Stimulated activated memory B cell treated with anti-CD40 and anti-IgM and Interleukin-4, amounts not matched to agents 10 μg/mL and 1 μg/mL and 100 μg/mL, for 72 hours (primary cell): ENCODE measurements at regions not wholly inside any gene's neighbourhood (a gene's known extent, or its start where the extent isn't known, plus 50 kb on each side); places are given as distances from the start of the nearest gene placed in this dataset.

Source experiments
- ATAC-seq: fragments of 150-1000 bp; cut with Tn5 transposase; 2 replicates; pipeline ENCODE4 v1.10.0; 2021
- H3K27ac Mint-ChIP-seq: one replicate; pipeline ENCODE4 v1.8.0; 2022; ENCODE audit warnings: mild to moderate bottlenecking, mixed read lengths
- H3K27me3 Mint-ChIP-seq: one replicate; pipeline ENCODE4 v1.8.0; 2022; ENCODE audit warnings: mixed read lengths
- H3K36me3 Mint-ChIP-seq: one replicate; pipeline ENCODE4 v1.8.0; 2022; ENCODE audit warnings: mixed read lengths
- H3K4me1 Mint-ChIP-seq: one replicate; pipeline ENCODE4 v1.8.0; 2022; ENCODE audit warnings: mixed read lengths
- H3K4me3 Mint-ChIP-seq: one replicate; pipeline ENCODE4 v1.8.0; 2022; ENCODE audit warnings: mild to moderate bottlenecking, moderate library complexity, mixed read lengths
- H3K9me3 Mint-ChIP-seq: one replicate; pipeline ENCODE4 v1.8.0; 2022; ENCODE audit warnings: mixed read lengths

GRCh38 chr10:129365767-129366402 lies 101.2 kb upstream of the MGMT start:
- no peak overlapping the region for H3K27ac Mint-ChIP-seq
- H3K9me3 Mint-ChIP-seq = no peaks in the 10 kb centered on the region
- no peak for ATAC-seq
- peaks cover 6% of the 10 kb centered on the region for H3K27me3 Mint-ChIP-seq
- H3K36me3 Mint-ChIP-seq = no peaks in the 10 kb centered on the region
- no peaks in the 10 kb centered on the region for H3K4me1 Mint-ChIP-seq
- H3K4me3 Mint-ChIP-seq = no peak overlapping the region

- no peaks in the 10 kb centered on the region for H3K36me3 Mint-ChIP-seq
- no peak overlapping the region for H3K27ac Mint-ChIP-seq
- no peak overlapping the region for H3K4me3 Mint-ChIP-seq
- no peaks in the 10 kb centered on the region for H3K4me1 Mint-ChIP-seq
- no peak for ATAC-seq
- no peaks in the 10 kb centered on the region for H3K9me3 Mint-ChIP-seq
- peaks cover 11% of the 10 kb centered on the region for H3K27me3 Mint-ChIP-seq
Observed at GRCh38 chr10:129366450-129366849, 100.6 kb upstream of the MGMT start.

DNA sequence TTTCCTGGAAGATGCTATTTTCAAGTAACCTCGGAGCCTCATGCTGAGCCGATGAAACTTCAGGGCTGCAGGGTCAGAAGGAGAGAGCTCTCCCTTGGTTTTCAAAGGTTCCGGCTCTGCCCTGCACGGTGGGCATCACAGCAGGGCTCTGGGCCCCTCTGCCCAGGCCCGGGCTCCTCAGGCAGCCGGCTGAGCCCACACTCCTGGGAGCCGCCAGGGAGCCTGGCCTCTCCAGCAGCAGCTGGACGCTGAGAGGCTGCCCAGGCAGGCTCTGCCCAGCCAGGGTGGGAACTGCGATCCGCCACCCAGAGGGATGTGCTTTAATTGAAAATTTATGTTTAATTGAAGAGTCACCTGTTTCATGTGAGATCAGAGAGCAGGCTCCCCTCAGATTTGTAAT lies 97.5 kb upstream of the MGMT start:
- ATAC-seq = no peak
- H3K27me3 Mint-ChIP-seq = peaks cover 26% of the 10 kb centered on the region
- no peak overlapping the region for H3K4me3 Mint-ChIP-seq
- H3K36me3 Mint-ChIP-seq = no peaks in the 10 kb centered on the region
- no peaks in the 10 kb centered on the region for H3K9me3 Mint-ChIP-seq
- H3K4me1 Mint-ChIP-seq = no peaks in the 10 kb centered on the region
- no peak overlapping the region for H3K27ac Mint-ChIP-seq

- Mint-ChIP-seq H3K4me1 (no peaks in the 10 kb centered on the region), H3K27ac (no peak overlapping the region), H3K27me3 (peaks cover 26% of the 10 kb centered on the region), H3K9me3 (no peaks in the 10 kb centered on the region), H3K36me3 (no peaks in the 10 kb centered on the region), H3K4me3 (no peak overlapping the region)
- ATAC-seq = no peak
Observed at GRCh38 chr10:129371541-129371940, 95.5 kb upstream of the MGMT start.

DNA sequence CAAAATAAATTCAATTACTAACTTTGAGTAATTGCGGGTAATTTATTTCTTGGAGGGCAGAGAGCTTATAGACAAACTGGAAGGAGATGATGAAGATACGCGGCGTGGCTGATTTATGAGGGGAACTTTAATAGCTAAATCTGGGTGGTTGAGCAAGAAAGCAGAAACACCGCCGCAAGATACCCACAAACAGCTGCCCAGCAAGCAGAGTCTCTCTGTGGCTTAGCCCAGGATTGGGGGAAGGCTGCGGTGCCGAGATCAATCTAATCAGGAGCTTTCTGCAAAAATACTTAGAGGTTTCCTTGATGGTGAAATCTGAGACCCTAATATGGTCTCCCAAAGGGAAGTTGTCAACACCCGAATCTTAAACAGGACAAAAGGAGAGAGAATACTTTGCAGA lies 94.9 kb upstream of the MGMT start:
- Mint-ChIP-seq H3K9me3 (no peaks in the 10 kb centered on the region), H3K27ac (no peak overlapping the region), H3K4me3 (no peak overlapping the region), H3K27me3 (peaks cover 26% of the 10 kb centered on the region), H3K36me3 (no peaks in the 10 kb centered on the region), H3K4me1 (no peaks in the 10 kb centered on the region)
- no peak for ATAC-seq

DNA sequence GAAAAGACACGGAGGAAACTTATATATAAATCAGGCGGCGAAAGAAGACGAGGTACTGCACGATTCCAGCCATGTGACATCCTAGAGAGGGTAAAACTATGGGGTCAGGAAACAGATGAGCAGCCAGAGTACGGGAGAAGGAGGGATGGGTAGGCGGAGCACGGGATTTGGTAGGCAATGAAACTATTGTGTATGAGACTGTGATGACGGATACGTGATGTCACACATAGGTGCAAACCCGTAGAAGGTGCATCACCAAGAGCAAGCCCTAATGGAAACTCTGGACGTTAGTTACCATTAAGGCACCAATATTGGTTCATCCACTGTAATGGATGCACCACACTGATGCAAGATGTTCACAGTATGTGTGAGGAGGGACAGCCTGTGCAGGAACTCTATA lies 93.8 kb upstream of the MGMT start:
- H3K4me3 Mint-ChIP-seq = no peak overlapping the region
- no peaks in the 10 kb centered on the region for H3K9me3 Mint-ChIP-seq
- H3K36me3 Mint-ChIP-seq = no peaks in the 10 kb centered on the region
- peaks cover 26% of the 10 kb centered on the region for H3K27me3 Mint-ChIP-seq
- no peak overlapping the region for H3K27ac Mint-ChIP-seq
- no peak for ATAC-seq
- H3K4me1 Mint-ChIP-seq = no peaks in the 10 kb centered on the region

DNA sequence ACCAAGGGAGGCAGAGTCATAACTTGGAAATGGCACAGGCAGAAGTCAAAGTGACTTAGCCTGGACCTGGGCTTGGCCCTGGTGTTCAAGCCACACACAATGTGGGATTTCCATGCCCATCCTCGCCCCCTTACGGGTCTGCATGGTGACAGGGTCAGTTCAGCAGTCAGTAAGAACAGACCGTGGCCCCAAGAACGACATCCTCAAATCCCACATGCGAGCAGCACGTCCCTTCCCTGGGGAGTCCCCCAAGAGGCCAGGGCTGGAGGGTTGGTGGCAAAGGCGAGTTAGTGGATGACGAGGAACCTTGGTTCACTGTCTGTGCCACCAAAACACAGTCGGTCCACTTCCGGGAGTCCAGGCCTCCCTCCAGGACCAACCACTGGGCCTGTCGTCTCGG lies 93.3 kb upstream of the MGMT start:
- Mint-ChIP-seq H3K9me3 (no peaks in the 10 kb centered on the region), H3K4me1 (no peaks in the 10 kb centered on the region), H3K27me3 (peaks cover 31% of the 10 kb centered on the region), H3K36me3 (no peaks in the 10 kb centered on the region), H3K27ac (no peak overlapping the region), H3K4me3 (no peak overlapping the region)
- ATAC-seq = no peak

DNA sequence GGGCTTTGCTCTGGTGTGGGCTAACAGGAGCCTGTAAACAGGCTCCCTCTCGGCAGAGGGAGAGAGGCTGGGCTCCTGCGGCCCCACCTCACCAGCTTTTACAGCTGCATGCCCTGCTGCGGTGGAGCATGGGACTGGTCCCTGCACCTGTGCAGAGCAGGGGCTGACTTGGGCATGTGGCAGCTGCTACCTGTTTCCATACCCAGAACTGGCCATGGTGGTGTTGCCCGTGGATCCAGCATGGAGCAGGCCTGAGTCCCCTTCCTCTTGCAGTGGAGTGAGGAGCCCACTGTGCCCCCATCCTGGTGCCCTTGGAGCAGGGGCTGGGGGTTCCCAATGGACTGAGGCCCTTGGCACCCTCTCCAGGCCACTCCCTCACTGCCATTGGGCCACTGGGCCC lies 91.9 kb upstream of the MGMT start:
- ATAC-seq = peak; percentile 16
- Mint-ChIP-seq H3K4me3 (no peak overlapping the region), H3K27me3 (peaks cover 36% of the 10 kb centered on the region), H3K36me3 (no peaks in the 10 kb centered on the region), H3K4me1 (no peaks in the 10 kb centered on the region), H3K27ac (no peak overlapping the region), H3K9me3 (no peaks in the 10 kb centered on the region)

DNA sequence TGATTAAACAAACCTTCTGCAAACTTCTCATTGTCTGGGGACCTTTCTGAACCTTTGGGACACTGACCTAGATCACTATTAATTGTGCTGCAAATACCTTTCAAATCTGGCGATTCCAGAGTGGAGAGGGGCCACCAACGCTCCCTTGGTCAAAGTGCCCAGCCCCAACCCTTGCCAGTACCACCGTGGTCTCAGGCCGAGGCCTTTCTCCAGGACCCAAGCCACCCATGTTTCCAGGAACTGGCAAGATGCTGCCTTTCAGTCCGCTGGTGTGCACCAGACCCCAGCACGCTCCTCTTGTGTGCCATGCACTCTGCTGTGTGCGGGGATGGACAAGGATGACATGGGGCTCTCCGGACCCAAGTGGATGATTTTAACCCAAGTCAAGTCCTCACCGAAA lies 91.1 kb upstream of the MGMT start:
- no peak overlapping the region for H3K4me3 Mint-ChIP-seq
- H3K9me3 Mint-ChIP-seq = no peaks in the 10 kb centered on the region
- H3K4me1 Mint-ChIP-seq = no peaks in the 10 kb centered on the region
- no peak for ATAC-seq
- no peak overlapping the region for H3K27ac Mint-ChIP-seq
- H3K36me3 Mint-ChIP-seq = no peaks in the 10 kb centered on the region
- peaks cover 36% of the 10 kb centered on the region for H3K27me3 Mint-ChIP-seq

DNA sequence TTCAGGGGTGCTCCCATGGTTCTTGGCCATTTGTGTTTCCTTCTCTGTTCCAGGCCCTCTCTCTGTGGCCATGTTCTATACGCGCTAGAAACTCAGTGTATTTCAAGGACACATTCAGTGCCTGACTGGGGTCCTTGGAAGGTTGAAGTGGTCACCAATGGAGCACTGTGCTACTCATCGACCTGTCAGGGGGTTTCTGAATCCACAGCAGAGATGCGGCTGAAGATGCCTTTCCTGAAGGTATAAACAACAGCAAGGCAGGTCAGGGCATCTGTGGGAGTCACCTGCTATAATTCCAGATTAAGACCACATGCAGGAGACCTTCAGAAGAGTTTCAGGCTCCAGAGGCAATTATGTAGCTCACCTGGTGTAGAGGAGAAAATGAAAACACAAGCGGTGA lies 86.8 kb upstream of the MGMT start:
- H3K4me3 Mint-ChIP-seq = no peak overlapping the region
- no peaks in the 10 kb centered on the region for H3K4me1 Mint-ChIP-seq
- H3K36me3 Mint-ChIP-seq = no peaks in the 10 kb centered on the region
- peaks cover 21% of the 10 kb centered on the region for H3K27me3 Mint-ChIP-seq
- no peak for ATAC-seq
- H3K27ac Mint-ChIP-seq = no peak overlapping the region
- H3K9me3 Mint-ChIP-seq = no peaks in the 10 kb centered on the region

DNA sequence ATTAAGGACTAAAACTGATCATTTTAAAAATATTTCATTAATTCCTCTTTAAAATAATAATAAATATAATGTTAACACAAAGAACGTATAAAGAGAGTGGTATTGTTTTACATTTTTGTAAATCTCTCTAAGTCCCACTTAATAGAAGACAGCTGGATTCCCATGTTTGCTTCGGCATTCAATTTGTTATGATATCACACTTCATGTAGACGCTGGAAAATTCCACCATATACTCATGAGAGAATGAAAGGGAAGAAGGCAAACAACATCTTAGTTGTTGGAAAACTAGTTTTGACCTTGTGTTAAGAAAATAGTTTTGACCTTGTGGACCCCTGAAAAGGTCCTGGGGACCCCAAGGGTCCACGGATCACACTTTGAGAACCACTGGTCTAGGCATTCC lies 85.3 kb upstream of the MGMT start:
- Mint-ChIP-seq H3K36me3 (no peaks in the 10 kb centered on the region), H3K4me1 (no peaks in the 10 kb centered on the region), H3K4me3 (no peak overlapping the region), H3K9me3 (no peaks in the 10 kb centered on the region), H3K27ac (no peak overlapping the region), H3K27me3 (peaks cover 34% of the 10 kb centered on the region)
- no peak for ATAC-seq

- Mint-ChIP-seq H3K4me1 (no peaks in the 10 kb centered on the region), H3K9me3 (no peaks in the 10 kb centered on the region), H3K27me3 (peaks cover 34% of the 10 kb centered on the region), H3K27ac (no peak overlapping the region), H3K36me3 (no peaks in the 10 kb centered on the region), H3K4me3 (no peak overlapping the region)
- no peak for ATAC-seq
Observed at GRCh38 chr10:129382401-129382800, 84.6 kb upstream of the MGMT start.

DNA sequence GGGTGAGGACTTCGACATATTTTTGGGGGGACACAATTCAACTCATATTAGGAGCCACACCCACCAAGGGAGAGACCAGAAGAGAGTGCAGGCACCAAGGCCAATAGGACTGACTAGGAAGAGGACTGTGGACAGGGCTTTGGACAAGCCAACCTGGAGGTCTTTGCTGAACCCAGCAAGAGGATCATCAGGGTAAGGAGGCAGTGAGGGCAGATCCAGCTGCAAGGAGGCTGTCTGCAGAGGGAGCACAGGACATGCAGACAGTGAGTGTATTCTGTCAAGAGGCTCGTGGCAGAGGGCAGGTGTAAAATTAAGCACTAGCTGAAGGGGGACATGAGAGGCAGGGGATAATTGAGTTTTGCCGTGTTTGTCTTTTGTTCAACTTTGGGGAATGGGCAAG lies 83.4 kb upstream of the MGMT start:
- H3K9me3 Mint-ChIP-seq = no peaks in the 10 kb centered on the region
- no peaks in the 10 kb centered on the region for H3K36me3 Mint-ChIP-seq
- ATAC-seq = no peak
- no peaks in the 10 kb centered on the region for H3K4me1 Mint-ChIP-seq
- H3K27ac Mint-ChIP-seq = no peak overlapping the region
- peaks cover 31% of the 10 kb centered on the region for H3K27me3 Mint-ChIP-seq
- H3K4me3 Mint-ChIP-seq = no peak overlapping the region

DNA sequence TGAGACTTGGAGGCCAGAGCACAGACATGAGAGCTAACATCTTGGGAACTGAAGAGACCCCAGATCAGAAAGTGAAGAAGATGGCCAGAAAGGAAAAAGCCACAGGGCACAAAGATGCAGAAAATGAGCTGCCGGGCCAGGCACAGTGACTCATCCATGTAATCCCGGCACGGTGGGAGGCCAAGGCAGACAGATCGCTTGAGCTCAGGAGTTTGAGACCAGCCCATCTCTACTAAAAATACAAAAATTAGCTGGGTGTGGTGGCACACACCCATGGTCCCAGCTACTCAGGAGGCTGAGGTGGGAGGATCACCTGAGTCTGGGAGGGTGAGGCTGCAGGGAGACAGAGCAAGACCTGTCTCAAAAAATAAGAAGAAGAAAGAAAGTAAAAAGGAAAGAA lies 81.4 kb upstream of the MGMT start:
- H3K9me3 Mint-ChIP-seq = no peaks in the 10 kb centered on the region
- no peak overlapping the region for H3K4me3 Mint-ChIP-seq
- no peak for ATAC-seq
- H3K4me1 Mint-ChIP-seq = no peaks in the 10 kb centered on the region
- peaks cover 34% of the 10 kb centered on the region for H3K27me3 Mint-ChIP-seq
- no peak overlapping the region for H3K27ac Mint-ChIP-seq
- no peaks in the 10 kb centered on the region for H3K36me3 Mint-ChIP-seq

GRCh38 chr10:129386415-129387257 lies 80.4 kb upstream of the MGMT start:
- no peaks in the 10 kb centered on the region for H3K9me3 Mint-ChIP-seq
- no peak for ATAC-seq
- no peak overlapping the region for H3K4me3 Mint-ChIP-seq
- H3K27me3 Mint-ChIP-seq = peaks cover 34% of the 10 kb centered on the region
- no peak overlapping the region for H3K27ac Mint-ChIP-seq
- no peaks in the 10 kb centered on the region for H3K4me1 Mint-ChIP-seq
- no peaks in the 10 kb centered on the region for H3K36me3 Mint-ChIP-seq

GRCh38 chr10:129387258-129387525 lies 79.8 kb upstream of the MGMT start:
- H3K36me3 Mint-ChIP-seq = no peaks in the 10 kb centered on the region

More at GRCh38 chr10:129387258-129387525, 79.8 kb upstream of the MGMT start:
- Mint-ChIP-seq H3K4me1 (no peaks in the 10 kb centered on the region), H3K27me3 (peaks cover 34% of the 10 kb centered on the region), H3K9me3 (no peaks in the 10 kb centered on the region), H3K27ac (no peak overlapping the region), H3K4me3 (no peak overlapping the region)
- ATAC-seq = peak; percentile 31
